OCI-LY1 (cell line): ENCODE measurements at regions not wholly inside any gene's neighbourhood (a gene's known extent, or its start where the extent isn't known, plus 50 kb on each side); places are given as distances from the start of the nearest gene placed in this dataset.
"Not testable (repeated sequence)": the region's sequence is repeated elsewhere in the genome, so short reads cannot be mapped to it uniquely, and the experiment has no call there.

Experiments used
- H2AFZ ChIP-seq: fragments of 200-600 bp; sonication (generic), shearing (Covaris generic); 2 replicates; pipeline ENCODE4 v1.6.0; 2014; ENCODE audit warnings: antibody characterized with exemption, mild to moderate bottlenecking, low read length
- H3F3A ChIP-seq: fragments of 200-600 bp; sonication (generic), shearing (Covaris generic); 2 replicates; pipeline ENCODE4 v1.6.0; 2014; ENCODE audit warnings: mild to moderate bottlenecking, antibody characterized with exemption, low read length, moderate library complexity; ENCODE audit not compliant: insufficient read depth
- H3K27ac ChIP-seq: fragments of 200-600 bp; sonication (generic); 2 replicates; pipeline ENCODE4 v1.5.1; 2014; ENCODE audit warnings: low read length, mixed run types, mild to moderate bottlenecking, low read depth; ENCODE audit not compliant: poor library complexity, severe bottlenecking
- H3K27me3 ChIP-seq: fragments of 200-600 bp; sonication (generic); 2 replicates; pipeline ENCODE4 v1.6.0; 2014; ENCODE audit warnings: antibody characterized with exemption, mild to moderate bottlenecking, low read length, moderate library complexity; ENCODE audit not compliant: insufficient read depth
- H3K36me3 ChIP-seq: fragments of 200-600 bp; sonication (generic); 2 replicates; pipeline ENCODE4 v1.6.1; 2014; ENCODE audit warnings: mild to moderate bottlenecking, antibody characterized with exemption, low read length, moderate library complexity, mixed read lengths; ENCODE audit not compliant: insufficient read depth
- H3K4me1 ChIP-seq: fragments of 200-600 bp; sonication (generic); 2 replicates; pipeline ENCODE4 v1.5.1; 2014; ENCODE audit warnings: mild to moderate bottlenecking, low read length, moderate library complexity; ENCODE audit not compliant: insufficient read depth, severe bottlenecking
- H3K4me2 ChIP-seq: fragments of 200-600 bp; sonication (generic), shearing (Covaris generic); 2 replicates; pipeline ENCODE4 v1.6.1; 2014; ENCODE audit warnings: low read length
- H3K4me3 ChIP-seq: fragments of 200-600 bp; sonication (generic); 2 replicates; pipeline ENCODE4 v1.5.1; 2014; ENCODE audit warnings: low read length, low read depth, mild to moderate bottlenecking, mixed read lengths; ENCODE audit not compliant: poor library complexity, severe bottlenecking
- H3K79me2 ChIP-seq: fragments of 200-600 bp; shearing (Covaris generic); 2 replicates; pipeline ENCODE4 v1.6.1; 2016; ENCODE audit warnings: mixed run types, low read length, mixed read lengths; ENCODE audit not compliant: insufficient read depth
- H3K9ac ChIP-seq: fragments of 200-600 bp; sonication (generic), shearing (Covaris generic); 2 replicates; pipeline ENCODE4 v1.6.1; 2014; ENCODE audit warnings: mild to moderate bottlenecking, low read length, mixed read lengths
- H3K9me2 ChIP-seq: fragments of 200-600 bp; sonication (generic), shearing (Covaris generic); 2 replicates; pipeline ENCODE4 v1.6.1; 2014; ENCODE audit warnings: low read depth, mild to moderate bottlenecking, low read length, mixed read lengths
- H3K9me3 ChIP-seq: fragments of 200-600 bp; shearing (Covaris generic); 2 replicates; pipeline ENCODE4 v1.6.1; 2014; ENCODE audit warnings: low read length, mixed read lengths
- H4K20me1 ChIP-seq: fragments of 200-600 bp; sonication (generic), shearing (Covaris generic); 2 replicates; pipeline ENCODE4 v1.6.0; 2016; ENCODE audit warnings: mild to moderate bottlenecking, low read length; ENCODE audit not compliant: insufficient read depth
- EZH2 ChIP-seq: fragments of 200-600 bp; sonication (generic), shearing (Covaris generic); IDR thresholded peaks from 2 replicates; pipeline ENCODE4 v1.8.0; 2017; ENCODE audit warnings: borderline replicate concordance, mixed run types, mild to moderate bottlenecking, antibody characterized with exemption, low read length, moderate library complexity, mixed read lengths
- TF ChIP-seq, protein P1 (sequence below): fragments of 200-600 bp; sonication (generic), shearing (Covaris generic); IDR thresholded peaks from 2 replicates; pipeline ENCODE4 v1.5.1; 2017; ENCODE audit warnings: mild to moderate bottlenecking, antibody characterized with exemption, low read length, moderate library complexity, mixed read lengths

GRCh38 chr3:177388209-177388608, 190.9 kb upstream of the TBL1XR1 start:
- H3K27ac ChIP-seq = no peak overlapping the region
- H3K4me3 ChIP-seq = no peak overlapping the region
- no peaks in the 10 kb centered on the region for H3K9me2 ChIP-seq
- no peaks in the 10 kb centered on the region for H3K4me1 ChIP-seq
- H3K9me3 ChIP-seq = 0 out of 2 replicates have a peak, but pooled peaks cover 3% of the 10 kb centered on the region
- H3K79me2 ChIP-seq = no peaks in the 10 kb centered on the region
- H4K20me1 ChIP-seq = no peaks in the 10 kb centered on the region
- H3K4me2 ChIP-seq = no peak overlapping the region
- no peaks in the 10 kb centered on the region for H3K36me3 ChIP-seq
- no peaks in the 10 kb centered on the region for H3K27me3 ChIP-seq
- no peak overlapping the region for H3K9ac ChIP-seq
- no peak overlapping the region; the same call in 1 of the 2 replicates for H2AFZ ChIP-seq
- H3F3A ChIP-seq = no peaks in the 10 kb centered on the region
- no peak for TF ChIP-seq EZH2
- TF ChIP-seq, protein P1, sequence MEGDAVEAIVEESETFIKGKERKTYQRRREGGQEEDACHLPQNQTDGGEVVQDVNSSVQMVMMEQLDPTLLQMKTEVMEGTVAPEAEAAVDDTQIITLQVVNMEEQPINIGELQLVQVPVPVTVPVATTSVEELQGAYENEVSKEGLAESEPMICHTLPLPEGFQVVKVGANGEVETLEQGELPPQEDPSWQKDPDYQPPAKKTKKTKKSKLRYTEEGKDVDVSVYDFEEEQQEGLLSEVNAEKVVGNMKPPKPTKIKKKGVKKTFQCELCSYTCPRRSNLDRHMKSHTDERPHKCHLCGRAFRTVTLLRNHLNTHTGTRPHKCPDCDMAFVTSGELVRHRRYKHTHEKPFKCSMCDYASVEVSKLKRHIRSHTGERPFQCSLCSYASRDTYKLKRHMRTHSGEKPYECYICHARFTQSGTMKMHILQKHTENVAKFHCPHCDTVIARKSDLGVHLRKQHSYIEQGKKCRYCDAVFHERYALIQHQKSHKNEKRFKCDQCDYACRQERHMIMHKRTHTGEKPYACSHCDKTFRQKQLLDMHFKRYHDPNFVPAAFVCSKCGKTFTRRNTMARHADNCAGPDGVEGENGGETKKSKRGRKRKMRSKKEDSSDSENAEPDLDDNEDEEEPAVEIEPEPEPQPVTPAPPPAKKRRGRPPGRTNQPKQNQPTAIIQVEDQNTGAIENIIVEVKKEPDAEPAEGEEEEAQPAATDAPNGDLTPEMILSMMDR = no peak

DNA sequence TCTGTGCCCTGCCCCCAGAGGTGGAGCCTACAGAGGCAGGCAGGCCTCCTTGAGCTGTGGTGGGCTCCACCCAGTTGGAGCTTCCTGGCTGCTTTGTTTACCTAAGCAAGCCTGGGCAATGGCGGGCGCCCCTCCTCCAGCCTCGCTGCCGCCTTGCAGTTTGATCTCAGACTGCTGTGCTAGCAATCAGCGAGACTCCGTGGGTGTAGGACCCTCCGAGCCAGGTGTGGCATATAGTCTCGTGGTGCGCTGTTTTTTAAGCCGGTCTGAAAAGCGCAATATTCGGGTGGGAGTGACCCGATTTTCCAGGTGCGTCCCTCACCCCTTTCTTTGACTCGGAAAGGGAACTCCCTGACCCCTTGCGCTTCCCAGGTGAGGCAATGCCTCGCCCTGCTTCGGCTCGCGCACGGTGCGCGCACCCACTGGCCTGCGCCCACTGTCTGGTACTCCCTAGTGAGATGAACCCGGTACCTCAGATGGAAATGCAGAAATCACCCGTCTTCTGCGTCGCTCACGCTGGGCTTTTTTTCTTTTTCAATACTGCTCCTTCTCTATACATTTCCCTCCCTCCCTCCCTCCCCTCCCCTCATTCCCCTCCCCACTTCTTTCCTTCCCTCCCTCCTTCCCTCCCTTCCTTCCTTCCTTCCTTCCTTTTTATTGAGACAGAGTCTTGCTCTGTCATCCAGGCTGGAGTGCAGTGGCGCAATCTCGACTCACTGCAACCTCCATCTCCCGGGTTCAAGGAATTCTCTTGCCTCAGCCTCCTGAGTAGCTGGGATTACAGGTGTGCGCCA, 197.1 kb upstream of the TBL1XR1 start:
- not testable (repeated sequence) for H3K9me3 ChIP-seq, H3F3A ChIP-seq, H4K20me1 ChIP-seq, H3K79me2 ChIP-seq, H2AFZ ChIP-seq, H3K4me3 ChIP-seq, H3K4me1 ChIP-seq, H3K4me2 ChIP-seq, H3K9ac ChIP-seq, H3K27ac ChIP-seq, H3K9me2 ChIP-seq, H3K27me3 ChIP-seq, H3K36me3 ChIP-seq

DNA sequence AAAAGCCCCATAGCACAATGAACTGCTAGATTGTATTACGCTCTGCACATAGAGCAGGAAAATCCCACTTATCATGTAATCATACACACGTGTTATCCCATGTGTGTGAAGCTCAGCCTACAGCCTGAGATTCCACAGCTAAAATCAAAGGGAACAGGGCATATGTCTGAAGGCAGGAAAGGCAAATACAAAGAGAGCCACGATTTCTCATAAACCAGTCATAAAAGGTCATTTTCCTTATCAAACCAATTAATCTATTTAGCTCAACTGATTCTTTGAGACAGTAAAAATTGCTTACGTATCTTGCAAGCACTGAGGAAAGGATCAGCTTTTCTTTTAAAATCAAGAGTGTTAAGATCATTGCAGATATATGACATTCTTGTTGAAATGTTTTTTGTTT, 199.5 kb upstream of the TBL1XR1 start:
- H3K27ac ChIP-seq = no peak overlapping the region

More for the DNA sequence above, 199.5 kb upstream of the TBL1XR1 start:
- no peak for TF ChIP-seq EZH2
- TF ChIP-seq, protein P1 = no peak
- Histone ChIP-seq H3K4me3 (no peak overlapping the region), H4K20me1 (no peaks in the 10 kb centered on the region), H3F3A (no peaks in the 10 kb centered on the region), H2AFZ (no peak overlapping the region), H3K36me3 (no peaks in the 10 kb centered on the region), H3K27me3 (no peaks in the 10 kb centered on the region), H3K9me2 (no peaks in the 10 kb centered on the region), H3K4me1 (no peaks in the 10 kb centered on the region), H3K79me2 (no peaks in the 10 kb centered on the region), H3K4me2 (no peak overlapping the region), H3K9me3 (no peaks in the 10 kb centered on the region), H3K9ac (no peak overlapping the region)
